A673 (cell line): ENCODE measurements at regions not wholly inside any gene's neighbourhood (a gene's known extent, or its start where the extent isn't known, plus 50 kb on each side); places are given as distances from the start of the nearest gene placed in this dataset.

Experiments used
- BruUV-seq: library from RNA; stranded (reverse); fragments of 400-500 nt; replicated peaks from 2 replicates; lab custom pipeline; 2021; lab: Mats Ljungman, UMichigan
- CTCF ChIA-PET: fragments of 300-600 bp; sonication (Branson Sonifier 250); formaldehyde crosslinking; loops from one replicate; lab custom pipeline; 2022; ENCODE audit warnings: antibody characterized with exemption; lab: Charles Lee
- POLR2A ChIA-PET: fragments of 300-600 bp; sonication (Branson Sonifier 250); formaldehyde crosslinking; loops from one replicate; lab custom pipeline; 2022; ENCODE audit warnings: antibody characterized with exemption; ENCODE audit not compliant: low non-redundant PET; lab: Charles Lee
- DNase-seq: peaks from one replicate; pipeline ENCODE4 v3.0.0-alpha.2; 2015; ENCODE audit warnings: low spot score
- H3K27ac ChIP-seq: fragments of 200-600 bp; sonication (generic); 2 replicates; pipeline ENCODE4 v1.5.1; 2016; ENCODE audit warnings: mixed run types, low read depth, mild to moderate bottlenecking, mixed read lengths, antibody characterized with exemption, low read length; ENCODE audit not compliant: poor library complexity, severe bottlenecking
- H3K27me3 ChIP-seq: fragments of 200-600 bp; sonication (generic); replicated peaks from 2 replicates; pipeline ENCODE4 v1.6.1; 2017; ENCODE audit warnings: mixed run types, low read depth, mild to moderate bottlenecking, mixed read lengths, antibody characterized with exemption, low read length; ENCODE audit not compliant: insufficient read depth, poor library complexity
- H3K36me3 ChIP-seq: fragments of 200-600 bp; sonication (generic); 2 replicates; pipeline ENCODE4 v1.6.1; 2016; ENCODE audit warnings: mixed run types, mild to moderate bottlenecking, mixed read lengths, antibody characterized with exemption, low read length; ENCODE audit not compliant: insufficient read depth, poor library complexity, severe bottlenecking
- H3K4me1 ChIP-seq: fragments of 200-600 bp; sonication (generic); 2 replicates; pipeline ENCODE4 v1.6.1; 2017; ENCODE audit warnings: mixed run types, mild to moderate bottlenecking, mixed read lengths, antibody characterized with exemption, low read length; ENCODE audit not compliant: insufficient read depth, poor library complexity, severe bottlenecking
- H3K4me3 ChIP-seq: fragments of 200-600 bp; sonication (generic); 2 replicates; pipeline ENCODE4 v1.5.1; 2016; ENCODE audit warnings: low read depth, mixed run types, mild to moderate bottlenecking, mixed read lengths, low read length; ENCODE audit not compliant: poor library complexity, severe bottlenecking
- H3K9me3 ChIP-seq: fragments of 200-600 bp; sonication (generic); 2 replicates; pipeline ENCODE4 v1.6.1; 2016; ENCODE audit warnings: mixed run types, low read depth, mild to moderate bottlenecking, mixed read lengths, antibody characterized with exemption, low read length; ENCODE audit not compliant: poor library complexity, severe bottlenecking
- EZH2 ChIP-seq: fragments of 200-600 bp; sonication (generic); IDR thresholded peaks from 2 replicates; pipeline ENCODE4 v1.6.1; 2017; ENCODE audit warnings: borderline replicate concordance, low read depth, mild to moderate bottlenecking, mixed read lengths, antibody characterized with exemption, low read length; ENCODE audit not compliant: poor library complexity, severe bottlenecking
- intact Hi-C: fragments of 100-400 bp; cut with micrococcal nuclease; formaldehyde crosslinking; loops from one replicate; pipeline ENCODE4 v1.10.0; 2022; ENCODE audit not compliant: unreplicated experiment
- TF ChIP-seq, protein P1 (sequence below): fragments of 300-800, 200-600 bp; sonication (generic); conservative IDR thresholded peaks from 2 replicates; pipeline ENCODE4 v1.5.1; 2017; ENCODE audit warnings: low read depth, mild to moderate bottlenecking, antibody characterized with exemption, low read length, moderate library complexity, mixed read lengths

DNA sequence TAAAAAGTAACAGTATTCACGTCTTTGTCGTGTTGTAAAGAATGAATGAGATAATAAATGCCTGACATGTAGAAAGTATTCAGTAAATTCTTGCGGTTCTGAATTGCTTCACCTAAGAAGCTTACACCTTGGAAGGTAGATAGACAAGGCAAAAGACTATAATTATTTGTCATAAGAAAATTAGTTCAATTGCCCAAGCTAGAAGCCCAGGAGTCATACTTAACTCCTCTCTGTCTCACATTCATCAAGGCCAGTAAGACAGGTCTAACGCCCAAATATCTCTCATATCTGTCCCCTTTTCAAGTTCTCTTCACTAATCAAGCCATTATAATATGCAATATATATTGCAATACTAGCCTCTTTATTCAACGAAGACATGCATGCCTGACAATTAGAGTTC, 87.7 kb upstream of the AMOTL1 start:
- no peaks in the 10 kb centered on the region for H3K27me3 ChIP-seq
- H3K27ac ChIP-seq = no peak overlapping the region
- no peaks in the 10 kb centered on the region for H3K4me1 ChIP-seq
- TF ChIP-seq EZH2 = no peak
- TF ChIP-seq, protein P1, sequence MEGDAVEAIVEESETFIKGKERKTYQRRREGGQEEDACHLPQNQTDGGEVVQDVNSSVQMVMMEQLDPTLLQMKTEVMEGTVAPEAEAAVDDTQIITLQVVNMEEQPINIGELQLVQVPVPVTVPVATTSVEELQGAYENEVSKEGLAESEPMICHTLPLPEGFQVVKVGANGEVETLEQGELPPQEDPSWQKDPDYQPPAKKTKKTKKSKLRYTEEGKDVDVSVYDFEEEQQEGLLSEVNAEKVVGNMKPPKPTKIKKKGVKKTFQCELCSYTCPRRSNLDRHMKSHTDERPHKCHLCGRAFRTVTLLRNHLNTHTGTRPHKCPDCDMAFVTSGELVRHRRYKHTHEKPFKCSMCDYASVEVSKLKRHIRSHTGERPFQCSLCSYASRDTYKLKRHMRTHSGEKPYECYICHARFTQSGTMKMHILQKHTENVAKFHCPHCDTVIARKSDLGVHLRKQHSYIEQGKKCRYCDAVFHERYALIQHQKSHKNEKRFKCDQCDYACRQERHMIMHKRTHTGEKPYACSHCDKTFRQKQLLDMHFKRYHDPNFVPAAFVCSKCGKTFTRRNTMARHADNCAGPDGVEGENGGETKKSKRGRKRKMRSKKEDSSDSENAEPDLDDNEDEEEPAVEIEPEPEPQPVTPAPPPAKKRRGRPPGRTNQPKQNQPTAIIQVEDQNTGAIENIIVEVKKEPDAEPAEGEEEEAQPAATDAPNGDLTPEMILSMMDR = no peak
- intact Hi-C loops = no loop called here
- DNase-seq = no peak
- no TSS peak for BruUV-seq
- no peak overlapping the region for H3K4me3 ChIP-seq
- POLR2A ChIA-PET = no interaction called here
- CTCF ChIA-PET = no interaction called here
- no peaks in the 10 kb centered on the region for H3K9me3 ChIP-seq
- no peaks in the 10 kb centered on the region for H3K36me3 ChIP-seq

DNA sequence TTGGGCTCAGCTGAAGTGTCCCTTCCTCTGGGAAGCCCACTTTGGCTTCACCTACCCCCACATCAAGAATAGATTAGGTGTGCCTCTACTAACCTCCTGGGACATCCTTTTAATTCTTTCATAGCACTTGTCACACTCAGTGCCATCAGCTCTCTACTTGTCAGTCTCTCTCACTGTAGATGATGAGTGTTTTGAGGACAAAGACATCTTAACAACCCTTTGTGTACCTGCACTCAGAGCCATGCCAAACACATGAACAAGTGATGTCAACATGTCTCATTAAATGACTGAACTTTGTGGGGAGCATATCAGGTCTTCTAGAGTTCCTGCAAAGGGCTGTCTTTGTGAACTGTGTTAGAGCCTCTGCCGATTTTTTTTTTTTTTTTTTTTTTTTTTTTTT, 87.0 kb upstream of the AMOTL1 start:
- H3K4me3 ChIP-seq = no peak overlapping the region
- H3K9me3 ChIP-seq = no peaks in the 10 kb centered on the region
- CTCF ChIA-PET = no interaction called here
- DNase-seq = no peak
- no peaks in the 10 kb centered on the region for H3K4me1 ChIP-seq
- no peak overlapping the region for H3K27ac ChIP-seq
- no peaks in the 10 kb centered on the region for H3K27me3 ChIP-seq
- no peaks in the 10 kb centered on the region for H3K36me3 ChIP-seq
- POLR2A ChIA-PET = no interaction called here
- BruUV-seq = no TSS peak
- intact Hi-C loops = no loop called here
- no peak for TF ChIP-seq EZH2
- TF ChIP-seq, protein P1 = no peak

DNA sequence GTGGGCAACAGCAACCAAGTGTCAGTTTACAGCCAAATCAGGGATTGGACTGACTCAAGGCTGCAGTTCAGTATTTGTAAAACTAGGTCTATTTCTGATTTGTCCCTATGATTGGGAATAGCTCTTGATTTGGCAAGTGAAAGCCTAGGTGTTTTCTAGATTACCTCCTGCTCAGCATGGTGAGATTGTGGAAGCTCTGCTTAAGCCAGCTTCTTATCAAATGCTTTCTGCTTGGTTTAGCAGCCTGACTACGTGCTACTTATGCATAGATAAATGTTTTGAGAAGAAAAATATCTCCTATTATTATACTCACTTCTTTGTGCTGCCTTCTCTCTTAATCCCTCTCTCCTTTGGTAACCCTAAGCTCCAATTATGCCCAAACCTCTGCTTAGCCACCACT, 86.3 kb upstream of the AMOTL1 start:
- POLR2A ChIA-PET = no interaction called here
- Histone ChIP-seq H3K4me3 (no peak overlapping the region), H3K4me1 (no peaks in the 10 kb centered on the region), H3K27ac (no peak overlapping the region), H3K36me3 (no peaks in the 10 kb centered on the region), H3K9me3 (no peaks in the 10 kb centered on the region), H3K27me3 (no peaks in the 10 kb centered on the region)
- TF ChIP-seq, protein P1 = no peak
- TF ChIP-seq EZH2 = no peak
- intact Hi-C loops = no loop called here
- CTCF ChIA-PET = no interaction called here
- BruUV-seq = no TSS peak
- DNase-seq = no peak
